Vagina (tissue), 2 donors: ENCODE measurements at regions not wholly inside any gene's neighbourhood (a gene's known extent, or its start where the extent isn't known, plus 50 kb on each side); places are given as distances from the start of the nearest gene placed in this dataset.

Experiments
- POLR2A ChIP-seq, 2 donors: fragments of 450-650 bp; IDR thresholded peaks; one replicate each; pipeline ENCODE4 v1.6.1; 2017; ENCODE audit warnings: antibody characterized with exemption in 2 of 2, mild to moderate bottlenecking in 2 of 2, moderate library complexity in 2 of 2
- POLR2AphosphoS5 ChIP-seq, 2 donors: sonication (generic); formaldehyde crosslinking; IDR thresholded peaks; one replicate each; pipeline ENCODE4 v1.9.0; 2017; ENCODE audit warnings: antibody characterized with exemption in 2 of 2, mild to moderate bottlenecking in 2 of 2, low read depth in 1 of 2; ENCODE audit not compliant: insufficient read depth in 1 of 2
- TF ChIP-seq, protein P1 (sequence below), 3 experiments: fragments of 450-650 bp in 2 of 3; fragments of 200-600 bp in 1 of 3; sonication (generic) in 1 of 3; IDR thresholded peaks; one replicate each; pipeline ENCODE4 v1.5.1; 2017 to 2019; ENCODE audit warnings: antibody characterized with exemption in 3 of 3, mild to moderate bottlenecking in 2 of 3, moderate library complexity in 2 of 3

DNA sequence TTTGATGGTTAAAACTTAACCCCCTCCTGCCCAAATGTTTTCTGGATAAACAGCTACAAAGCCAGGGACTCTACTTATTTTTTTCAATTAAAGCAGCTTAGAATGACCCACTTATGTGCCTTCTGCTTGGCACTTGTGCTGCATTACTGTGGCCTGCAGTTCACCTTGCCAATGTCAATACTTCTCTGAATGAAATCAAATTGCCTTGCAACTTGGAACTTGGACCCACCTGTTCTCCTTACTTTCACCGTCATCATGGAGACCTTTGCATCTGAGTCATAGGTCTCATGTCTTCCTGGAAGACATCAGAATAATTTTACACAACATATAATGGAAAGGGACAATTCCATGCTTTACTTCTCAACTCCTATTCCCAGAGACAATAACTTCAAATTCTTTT lies 92.1 kb upstream of the FHL2 start:
- TF ChIP-seq POLR2A (IDR thresholded peaks at IDR 0.05), result no peak
- TF ChIP-seq, protein P1, sequence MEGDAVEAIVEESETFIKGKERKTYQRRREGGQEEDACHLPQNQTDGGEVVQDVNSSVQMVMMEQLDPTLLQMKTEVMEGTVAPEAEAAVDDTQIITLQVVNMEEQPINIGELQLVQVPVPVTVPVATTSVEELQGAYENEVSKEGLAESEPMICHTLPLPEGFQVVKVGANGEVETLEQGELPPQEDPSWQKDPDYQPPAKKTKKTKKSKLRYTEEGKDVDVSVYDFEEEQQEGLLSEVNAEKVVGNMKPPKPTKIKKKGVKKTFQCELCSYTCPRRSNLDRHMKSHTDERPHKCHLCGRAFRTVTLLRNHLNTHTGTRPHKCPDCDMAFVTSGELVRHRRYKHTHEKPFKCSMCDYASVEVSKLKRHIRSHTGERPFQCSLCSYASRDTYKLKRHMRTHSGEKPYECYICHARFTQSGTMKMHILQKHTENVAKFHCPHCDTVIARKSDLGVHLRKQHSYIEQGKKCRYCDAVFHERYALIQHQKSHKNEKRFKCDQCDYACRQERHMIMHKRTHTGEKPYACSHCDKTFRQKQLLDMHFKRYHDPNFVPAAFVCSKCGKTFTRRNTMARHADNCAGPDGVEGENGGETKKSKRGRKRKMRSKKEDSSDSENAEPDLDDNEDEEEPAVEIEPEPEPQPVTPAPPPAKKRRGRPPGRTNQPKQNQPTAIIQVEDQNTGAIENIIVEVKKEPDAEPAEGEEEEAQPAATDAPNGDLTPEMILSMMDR (IDR thresholded peaks at IDR 0.05), result no peak
- TF ChIP-seq POLR2AphosphoS5 (IDR thresholded peaks at IDR 0.05; ENCODE audit: insufficient read depth in 1 of 2, low read depth in 1 of 2), result no peak
